SH-SY5Y (cell line): ENCODE measurements at regions not wholly inside any gene's neighbourhood (a gene's known extent, or its start where the extent isn't known, plus 50 kb on each side); places are given as distances from the start of the nearest gene placed in this dataset.

ENCODE experiments used
- GATA2 ChIP-seq: IDR thresholded peaks from 2 replicates; pipeline ENCODE4 v1.6.1; 2011; ENCODE audit warnings: mild to moderate bottlenecking, low read depth, low read length
- GATA3 ChIP-seq: IDR thresholded peaks from 2 replicates; pipeline ENCODE4 v1.6.1; 2011; ENCODE audit warnings: low read depth, mild to moderate bottlenecking, low read length, moderate library complexity

DNA sequence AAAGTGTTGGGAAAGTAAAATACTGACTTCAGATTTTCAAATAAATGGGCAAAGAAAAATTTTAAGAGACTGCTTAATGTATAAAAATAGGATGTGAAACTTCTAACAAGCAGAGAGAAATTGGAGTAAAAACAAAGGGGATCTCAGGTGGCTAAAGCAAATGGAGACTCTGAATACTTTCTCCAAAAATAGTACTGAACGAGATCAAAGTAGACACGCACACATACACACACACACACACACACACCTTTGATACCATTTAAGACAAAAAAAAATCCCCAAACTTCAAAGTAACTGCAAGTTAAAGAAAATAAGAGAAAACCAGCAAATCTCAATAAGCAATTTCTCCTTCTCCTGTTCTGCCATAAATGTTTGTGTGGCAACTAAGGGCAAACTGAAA, 307.3 kb downstream of the CRPPA start:
- TF ChIP-seq GATA2 (no peak), GATA3 (no peak)
